GM18505 (cell line): ENCODE measurements at regions not wholly inside any gene's neighbourhood (a gene's known extent, or its start where the extent isn't known, plus 50 kb on each side); places are given as distances from the start of the nearest gene placed in this dataset.
"Not testable (repeated sequence)": the region's sequence is repeated elsewhere in the genome, so short reads cannot be mapped to it uniquely, and the experiment has no call there.

Experiments
- ATAC-seq: cut with Tn5 transposase; IDR thresholded peaks from one replicate; pipeline ENCODE4 v1.9.1; 2021; ENCODE audit not compliant: unreplicated experiment
- POLR2A ChIP-seq: IDR thresholded peaks from 4 replicates; pipeline ENCODE4 v1.6.1; 2011; ENCODE audit warnings: borderline replicate concordance; ENCODE audit not compliant: insufficient read depth, insufficient read length; ENCODE audit errors: extremely low read depth

GRCh38 chr2:5020116-5020875, 671.9 kb upstream of the SOX11 start:
- ATAC-seq, result no peak
- TF ChIP-seq POLR2A, result no peak

GRCh38 chr2:5021136-5021535, 671.0 kb upstream of the SOX11 start:
- ATAC-seq, result no peak
- TF ChIP-seq POLR2A, result no peak

- no peak for ATAC-seq
- no peak for TF ChIP-seq POLR2A
Measured at GRCh38 chr2:5022061-5022460, 670.1 kb upstream of the SOX11 start.

- ATAC-seq, result not testable (repeated sequence)
Measured at GRCh38 chr2:5022708-5023635, 669.2 kb upstream of the SOX11 start.

DNA sequence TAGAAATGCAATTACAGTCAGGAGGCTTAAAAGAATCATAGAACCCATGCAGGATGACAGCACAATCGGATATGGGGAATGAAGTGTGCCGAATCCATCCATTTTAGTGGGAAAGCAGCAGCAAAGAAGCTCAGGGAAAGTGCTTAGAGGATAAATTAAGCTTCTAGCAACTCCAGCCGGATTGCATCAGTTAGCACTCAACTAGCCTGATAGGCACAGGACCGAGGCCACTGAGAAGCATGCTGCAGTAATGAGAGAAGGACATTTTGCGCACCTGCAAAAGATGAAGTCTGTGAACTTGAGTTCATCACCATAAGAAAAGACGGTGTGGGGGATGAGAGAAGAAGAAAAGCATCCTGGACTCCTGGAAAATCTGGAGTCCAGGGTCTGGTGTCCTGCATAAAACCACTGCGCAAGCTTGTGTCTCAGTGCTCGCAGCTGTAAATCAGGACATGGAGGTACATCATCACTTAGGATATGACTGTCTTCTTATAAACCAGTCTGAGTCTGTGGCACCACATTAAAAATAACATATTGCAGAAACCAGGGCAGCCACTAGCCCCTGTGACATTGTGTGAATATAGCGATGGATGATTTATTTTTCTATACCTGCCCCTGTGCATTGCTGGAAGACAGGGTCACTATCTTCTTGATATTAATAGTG, 665.5 kb upstream of the SOX11 start:
- no peak for TF ChIP-seq POLR2A
- no peak for ATAC-seq

- TF ChIP-seq POLR2A, result no peak
Measured at GRCh38 chr2:5035057-5035488, 657.1 kb upstream of the SOX11 start.

GRCh38 chr2:5036256-5036655, 655.9 kb upstream of the SOX11 start:
- TF ChIP-seq POLR2A, result no peak

More at GRCh38 chr2:5035057-5035488, 657.1 kb upstream of the SOX11 start:
- ATAC-seq, result no peak

DNA sequence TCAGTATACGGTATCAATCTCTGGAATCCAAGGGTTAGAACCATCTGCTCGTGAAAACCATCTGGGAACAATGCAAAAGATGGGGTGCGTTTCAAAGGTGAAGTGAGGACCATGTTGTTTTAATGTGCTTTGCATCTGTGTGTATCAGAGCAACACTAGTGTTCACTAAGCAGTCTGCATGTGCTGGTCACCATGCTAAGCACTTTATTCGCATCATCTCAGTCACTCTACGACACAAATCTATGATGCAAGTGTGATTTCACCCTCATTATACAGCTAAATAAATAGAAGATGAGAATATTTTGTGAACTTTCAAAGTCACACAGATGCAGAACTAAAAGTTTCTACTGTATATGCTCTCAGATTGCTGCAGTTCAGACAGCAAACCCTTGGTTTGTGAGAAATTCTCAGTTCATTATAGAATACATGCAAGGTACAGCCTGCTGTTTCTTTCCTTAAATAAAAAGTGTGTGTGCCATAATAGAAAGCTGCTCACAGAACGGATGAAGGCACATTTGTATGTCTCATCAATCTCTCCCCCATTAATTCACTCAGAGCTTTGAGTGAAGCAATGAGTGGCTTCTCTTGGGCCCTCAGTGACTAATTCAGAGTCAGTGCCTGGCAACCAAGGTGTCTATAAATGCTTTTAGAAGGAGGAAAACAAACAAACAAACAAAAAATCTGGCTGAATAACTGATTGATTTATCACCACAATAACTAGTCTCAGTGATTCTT, 652.8 kb upstream of the SOX11 start:
- ATAC-seq, result no peak
- TF ChIP-seq POLR2A, result no peak

More at GRCh38 chr2:5036256-5036655, 655.9 kb upstream of the SOX11 start:
- no peak for ATAC-seq

GRCh38 chr2:5040571-5040970, 651.6 kb upstream of the SOX11 start:
- no peak for TF ChIP-seq POLR2A
- no peak for ATAC-seq

GRCh38 chr2:5041501-5041900, 650.7 kb upstream of the SOX11 start:
- no peak for TF ChIP-seq POLR2A
- no peak for ATAC-seq

DNA sequence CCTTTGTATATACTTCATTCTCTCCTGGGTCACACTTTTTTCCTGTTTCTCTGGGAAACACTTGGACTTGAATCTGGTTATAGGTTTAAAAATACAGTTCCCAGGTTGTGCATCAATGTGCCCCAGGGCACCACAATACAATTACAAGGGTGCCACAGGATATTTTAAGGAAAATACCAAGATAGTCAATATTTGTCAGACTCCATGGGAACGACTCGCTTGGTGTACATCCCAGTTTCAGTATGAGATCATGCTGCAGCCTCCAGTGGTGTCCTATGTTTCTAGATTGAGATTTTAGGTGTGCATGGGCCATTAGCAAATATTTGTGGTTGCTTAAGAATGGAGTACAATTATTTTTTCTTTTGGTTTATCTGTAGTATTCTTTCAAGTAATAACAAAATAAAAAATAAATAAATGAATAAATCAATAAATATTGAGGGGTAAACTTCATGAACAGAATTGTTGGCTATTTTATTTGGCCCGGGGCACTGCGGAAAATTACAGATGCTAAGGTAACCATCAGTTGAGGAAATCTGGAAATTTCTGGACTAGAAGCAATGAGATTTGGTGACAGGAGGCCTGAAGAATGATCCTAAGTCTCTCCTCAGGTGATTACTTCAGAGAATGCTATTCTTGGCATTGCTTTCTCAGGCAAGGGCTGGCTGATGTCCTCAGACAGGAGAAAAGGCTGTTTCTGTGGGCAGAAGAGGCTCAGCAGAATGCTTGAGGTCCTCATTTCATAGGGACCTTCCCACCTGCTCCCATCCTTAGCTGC, 649.3 kb upstream of the SOX11 start:
- no peak for ATAC-seq
- TF ChIP-seq POLR2A, result no peak

- TF ChIP-seq POLR2A, result no peak
- ATAC-seq, result no peak
Measured at GRCh38 chr2:5051300-5051699, 640.9 kb upstream of the SOX11 start.

DNA sequence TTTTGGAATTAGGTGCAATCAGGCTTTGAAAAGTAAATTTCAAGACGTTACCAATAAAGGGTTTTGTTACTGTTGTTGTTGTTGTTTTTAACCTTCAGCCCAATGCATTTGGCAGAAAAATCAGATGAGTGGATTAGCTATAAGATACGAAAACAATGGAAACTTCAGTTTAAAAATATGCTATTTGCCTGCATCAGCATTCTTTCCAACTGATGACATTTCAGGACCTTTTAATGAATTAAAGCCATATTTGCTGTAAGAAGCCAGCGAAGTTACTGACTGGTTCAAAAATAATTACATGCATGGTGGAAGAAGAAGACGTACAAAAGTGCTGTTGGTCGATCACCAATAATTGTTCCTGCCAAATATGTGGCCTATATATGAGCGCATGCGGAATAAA, 639.3 kb upstream of the SOX11 start:
- no peak for ATAC-seq
- no peak for TF ChIP-seq POLR2A

DNA sequence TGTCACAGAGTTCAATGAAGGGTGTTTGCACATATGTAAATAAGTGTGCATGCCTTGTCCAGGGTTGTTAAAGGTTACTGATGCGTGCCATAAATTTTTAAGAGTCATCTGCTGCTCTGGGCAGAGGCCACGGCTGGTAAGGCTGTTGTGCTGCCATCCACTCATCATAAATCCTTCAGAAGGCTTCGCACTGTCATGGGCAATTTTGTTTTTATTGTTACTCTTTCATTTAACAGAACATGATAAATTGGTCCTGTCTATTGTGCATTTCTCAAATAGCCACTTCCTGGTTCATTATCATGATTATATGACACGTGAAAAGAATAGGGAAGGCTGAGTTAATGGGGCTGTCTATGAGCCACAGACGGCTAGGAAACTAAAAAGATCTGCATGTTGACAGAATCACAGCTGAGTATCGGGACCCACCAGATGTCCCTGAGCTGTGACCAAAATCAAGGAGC, 634.3 kb upstream of the SOX11 start:
- no peak for ATAC-seq
- no peak for TF ChIP-seq POLR2A
